HAP-1 (cell line): ENCODE measurements at regions not wholly inside any gene's neighbourhood (a gene's known extent, or its start where the extent isn't known, plus 50 kb on each side); places are given as distances from the start of the nearest gene placed in this dataset.
A peak's percentile ranks its signal among the peaks of the same experiment; 100 is the strongest.

Experiments
- DNase-seq, 2 experiments: peaks; one replicate each; pipeline ENCODE4 v3.0.0-alpha.2; 2016 to 2020; ENCODE audit warnings: low spot score in 2 of 2
- H3K27me3 ChIP-seq: fragments of 250-450 bp; sonication (Bioruptor Pico); 2 replicates; pipeline ENCODE4 v1.5.1; 2020; ENCODE audit warnings: low read depth, mild to moderate bottlenecking, moderate library complexity
- H3K36me3 ChIP-seq: fragments of 250-450 bp; sonication (Bioruptor Pico); replicated peaks from 2 replicates; pipeline ENCODE4 v1.5.1; 2020; ENCODE audit warnings: mild to moderate bottlenecking
- H3K4me1 ChIP-seq: fragments of 250-450 bp; sonication (Bioruptor Pico); 2 replicates; pipeline ENCODE4 v1.5.1; 2020; ENCODE audit warnings: mild to moderate bottlenecking
- H3K4me3 ChIP-seq: fragments of 250-450 bp; sonication (Bioruptor Pico); 2 replicates; pipeline ENCODE4 v1.5.1; 2020; ENCODE audit warnings: mild to moderate bottlenecking, moderate library complexity
- H3K9me3 ChIP-seq: fragments of 250-450 bp; sonication (Bioruptor Pico); 2 replicates; pipeline ENCODE4 v1.5.1; 2020; ENCODE audit warnings: mild to moderate bottlenecking, moderate library complexity
- in situ Hi-C: fragments of 300-500 bp; cut with MboI; formaldehyde crosslinking; loops from 3 replicates; pipeline ENCODE4 v1.14.3; 2020; ENCODE audit warnings: low sequenced_read_pairs, inconsistent platforms, mixed read lengths

DNA sequence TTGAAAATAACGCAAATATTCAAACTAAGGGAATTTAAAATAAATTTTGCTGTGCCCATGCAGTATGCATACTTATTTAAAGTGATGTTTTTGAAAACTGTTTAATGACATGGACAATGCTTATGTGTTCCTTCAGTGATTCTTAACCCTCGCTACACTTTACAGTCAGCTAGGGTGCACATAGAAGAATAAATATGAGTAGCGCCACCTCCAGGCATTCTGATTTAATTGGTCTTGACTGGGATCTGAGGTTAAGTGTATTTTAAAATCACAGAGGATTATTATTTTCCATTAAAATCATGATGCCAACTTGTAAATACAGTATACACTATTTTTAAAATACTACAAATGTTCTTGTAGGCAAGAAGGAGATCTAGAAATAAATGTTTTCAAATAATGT is 373.5 kb upstream of the ADGRL4 start:
- in situ Hi-C loops, result no loop called here
- DNase-seq, result no peak
- H3K36me3 ChIP-seq, result no peaks in the 10 kb centered on the region
- no peak overlapping the region for H3K4me3 ChIP-seq
- no peaks in the 10 kb centered on the region for H3K4me1 ChIP-seq
- no peaks in the 10 kb centered on the region for H3K9me3 ChIP-seq
- no peaks in the 10 kb centered on the region for H3K27me3 ChIP-seq

DNA sequence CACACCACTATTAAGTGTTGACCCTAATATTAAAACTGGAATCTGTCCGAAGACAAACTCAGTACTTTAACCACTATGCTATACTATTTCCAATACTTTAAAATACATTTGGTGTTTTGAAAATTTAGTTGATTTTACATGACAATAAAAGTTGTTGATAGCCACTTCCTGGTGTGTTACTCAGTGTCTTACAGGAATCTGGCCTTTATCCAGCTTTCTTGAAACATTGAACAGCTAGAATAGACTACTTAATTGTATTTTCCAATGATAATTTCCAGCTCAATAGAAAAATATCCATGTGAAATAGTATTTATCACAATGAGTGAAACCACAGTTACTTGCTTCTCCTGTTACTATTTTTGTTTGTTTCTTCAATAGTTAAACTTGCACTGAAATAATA is 369.6 kb upstream of the ADGRL4 start:
- H3K27me3 ChIP-seq, result no peaks in the 10 kb centered on the region
- H3K36me3 ChIP-seq, result no peaks in the 10 kb centered on the region
- in situ Hi-C loops, result no loop called here
- no peak for DNase-seq
- H3K4me1 ChIP-seq, result no peaks in the 10 kb centered on the region
- H3K4me3 ChIP-seq, result no peak overlapping the region
- H3K9me3 ChIP-seq, result no peaks in the 10 kb centered on the region

DNA sequence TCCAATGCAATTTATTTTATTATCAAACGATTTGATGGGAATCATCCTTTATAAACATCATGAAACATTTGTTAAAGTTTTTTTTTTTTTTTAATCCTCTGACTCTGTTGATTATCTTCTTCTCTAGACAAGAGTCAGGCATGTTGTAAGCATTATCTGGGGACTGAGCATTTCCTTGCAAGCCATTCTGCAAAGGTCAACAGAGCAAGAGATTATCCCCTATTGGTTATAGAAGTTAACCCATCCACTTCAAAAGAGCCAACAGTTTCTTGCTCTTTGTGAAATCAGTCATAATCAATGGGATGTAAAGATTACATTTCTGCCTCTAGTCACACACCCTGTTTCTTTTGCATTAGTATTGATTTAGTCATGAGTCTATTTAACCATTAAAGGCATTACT is 368.8 kb upstream of the ADGRL4 start:
- Histone ChIP-seq H3K4me3 (no peak overlapping the region), H3K27me3 (no peaks in the 10 kb centered on the region), H3K36me3 (no peaks in the 10 kb centered on the region), H3K4me1 (no peaks in the 10 kb centered on the region), H3K9me3 (no peaks in the 10 kb centered on the region)
- in situ Hi-C loops, result no loop called here
- no peak for DNase-seq

GRCh38 chr1:79374397-79374796 is 367.9 kb upstream of the ADGRL4 start:
- in situ Hi-C loops, result no loop called here
- no peak overlapping the region for H3K4me3 ChIP-seq
- no peak for DNase-seq

GRCh38 chr1:79373481-79374125 is 367.1 kb upstream of the ADGRL4 start:
- in situ Hi-C loops, result no loop called here

More at GRCh38 chr1:79374397-79374796, 367.9 kb upstream of the ADGRL4 start:
- H3K4me1 ChIP-seq, result no peaks in the 10 kb centered on the region
- H3K27me3 ChIP-seq, result no peaks in the 10 kb centered on the region
- no peaks in the 10 kb centered on the region for H3K36me3 ChIP-seq
- H3K9me3 ChIP-seq, result no peaks in the 10 kb centered on the region

GRCh38 chr1:79371802-79372201 is 365.3 kb upstream of the ADGRL4 start:
- in situ Hi-C loops, result no loop called here
- H3K4me1 ChIP-seq, result no peaks in the 10 kb centered on the region
- H3K9me3 ChIP-seq, result no peaks in the 10 kb centered on the region
- no peaks in the 10 kb centered on the region for H3K27me3 ChIP-seq
- no peak overlapping the region for H3K4me3 ChIP-seq
- no peak for DNase-seq
- H3K36me3 ChIP-seq, result no peaks in the 10 kb centered on the region

More at GRCh38 chr1:79373481-79374125, 367.1 kb upstream of the ADGRL4 start:
- DNase-seq, result no peak
- Histone ChIP-seq H3K4me3 (no peak overlapping the region), H3K36me3 (no peaks in the 10 kb centered on the region), H3K9me3 (no peaks in the 10 kb centered on the region), H3K27me3 (no peaks in the 10 kb centered on the region), H3K4me1 (no peaks in the 10 kb centered on the region)

DNA sequence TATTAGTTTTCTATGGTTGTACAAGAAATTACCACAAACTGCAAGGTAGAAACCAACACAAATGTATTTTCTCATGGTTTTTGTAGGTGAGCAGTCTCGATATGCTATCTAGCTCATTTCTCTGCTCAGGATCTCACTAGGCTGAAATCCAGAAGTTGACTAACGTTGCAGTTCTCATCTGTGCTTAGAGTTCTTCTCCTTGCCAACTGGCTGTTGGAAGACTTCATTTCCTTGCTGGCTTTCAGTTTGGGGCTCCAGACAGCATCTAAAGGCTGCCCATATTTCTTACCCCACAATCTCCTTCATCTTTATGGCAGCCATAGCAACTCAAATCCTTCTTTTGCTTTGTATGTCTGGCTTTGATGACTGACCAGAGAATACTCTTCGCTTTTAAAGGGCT is 362.6 kb upstream of the ADGRL4 start:
- no peaks in the 10 kb centered on the region for H3K9me3 ChIP-seq
- in situ Hi-C loops, result no loop called here
- H3K36me3 ChIP-seq, result no peaks in the 10 kb centered on the region
- H3K27me3 ChIP-seq, result no peaks in the 10 kb centered on the region
- H3K4me3 ChIP-seq, result no peak overlapping the region
- no peaks in the 10 kb centered on the region for H3K4me1 ChIP-seq
- DNase-seq, result no peak

GRCh38 chr1:79364896-79365295 is 358.4 kb upstream of the ADGRL4 start:
- Histone ChIP-seq H3K4me1 (no peaks in the 10 kb centered on the region), H3K27me3 (no peaks in the 10 kb centered on the region), H3K36me3 (no peaks in the 10 kb centered on the region), H3K9me3 (no peaks in the 10 kb centered on the region), H3K4me3 (no peak overlapping the region)
- in situ Hi-C loops, result no loop called here
- no peak for DNase-seq

DNA sequence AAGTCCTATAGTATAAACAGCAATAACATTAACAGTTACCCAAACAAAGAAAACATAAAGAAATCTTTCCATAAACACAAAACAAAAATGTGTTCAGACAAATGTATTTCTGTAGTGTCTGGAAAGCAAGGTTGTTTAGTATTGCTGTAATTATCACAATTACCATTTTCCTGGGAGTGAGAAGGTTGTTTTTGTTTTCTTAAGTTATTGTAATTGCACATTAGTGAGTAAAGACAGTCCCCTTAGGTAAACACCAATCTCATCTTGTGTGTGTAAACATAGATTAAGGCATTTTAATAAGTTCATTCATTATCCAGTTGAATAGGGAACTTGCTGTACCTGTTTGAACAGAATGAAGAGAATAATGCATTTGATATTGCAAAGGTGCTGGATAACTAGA is 356.9 kb upstream of the ADGRL4 start:
- H3K4me3 ChIP-seq, result no peak overlapping the region
- H3K27me3 ChIP-seq, result no peaks in the 10 kb centered on the region
- H3K36me3 ChIP-seq, result no peaks in the 10 kb centered on the region
- no peaks in the 10 kb centered on the region for H3K9me3 ChIP-seq
- DNase-seq, result no peak
- H3K4me1 ChIP-seq, result no peaks in the 10 kb centered on the region
- in situ Hi-C loops, result no loop called here

DNA sequence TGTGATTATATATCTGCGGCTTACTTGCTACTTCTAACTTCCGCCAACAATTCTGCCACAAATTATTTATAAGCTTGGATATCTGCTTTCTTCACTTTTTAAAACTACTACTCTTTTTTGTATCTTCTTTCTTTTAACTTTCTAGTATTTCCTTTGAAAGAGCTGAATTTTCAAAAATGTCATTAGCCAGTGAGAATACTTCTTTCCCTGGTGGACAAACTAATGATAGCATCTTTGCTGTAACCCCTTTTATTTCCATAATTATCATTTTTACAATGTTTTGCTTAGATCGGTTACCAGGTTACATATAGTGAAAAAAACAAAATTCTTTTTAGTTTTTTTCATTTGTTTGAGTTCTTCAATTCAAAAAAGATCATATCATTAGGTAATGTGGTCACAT is 355.9 kb upstream of the ADGRL4 start:
- Histone ChIP-seq H3K4me3 (no peak overlapping the region), H3K9me3 (no peaks in the 10 kb centered on the region), H3K4me1 (no peaks in the 10 kb centered on the region), H3K36me3 (no peaks in the 10 kb centered on the region), H3K27me3 (0 out of 2 replicates have a peak, but pooled peaks cover under 1% of the 10 kb centered on the region)
- in situ Hi-C loops, result no loop called here
- no peak for DNase-seq

DNA sequence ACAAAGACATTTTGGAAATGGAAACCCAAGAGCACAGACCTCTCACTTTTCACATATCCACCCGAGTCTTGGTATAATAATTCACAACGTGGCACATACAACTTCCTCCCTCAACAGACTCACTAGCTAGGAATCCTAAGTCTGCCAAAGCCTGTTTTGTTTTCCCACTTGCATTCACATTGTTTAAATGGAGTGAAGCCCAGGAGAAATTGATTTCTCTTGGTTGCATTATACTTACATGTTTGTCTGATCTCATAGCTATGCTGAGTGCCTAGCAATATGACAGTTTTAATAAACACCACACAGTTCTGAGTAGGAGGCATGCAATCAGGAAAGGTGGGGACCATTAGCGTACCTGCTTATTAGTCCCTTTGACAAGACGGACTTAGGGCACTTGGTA is 348.6 kb upstream of the ADGRL4 start:
- DNase-seq, result no peak
- no peak overlapping the region for H3K4me3 ChIP-seq
- in situ Hi-C loops, result no loop called here
- H3K27me3 ChIP-seq, result peaks cover 3% of the 10 kb centered on the region; the same call in 1 of the 2 replicates
- no peaks in the 10 kb centered on the region for H3K4me1 ChIP-seq
- no peaks in the 10 kb centered on the region for H3K36me3 ChIP-seq
- no peaks in the 10 kb centered on the region for H3K9me3 ChIP-seq

DNA sequence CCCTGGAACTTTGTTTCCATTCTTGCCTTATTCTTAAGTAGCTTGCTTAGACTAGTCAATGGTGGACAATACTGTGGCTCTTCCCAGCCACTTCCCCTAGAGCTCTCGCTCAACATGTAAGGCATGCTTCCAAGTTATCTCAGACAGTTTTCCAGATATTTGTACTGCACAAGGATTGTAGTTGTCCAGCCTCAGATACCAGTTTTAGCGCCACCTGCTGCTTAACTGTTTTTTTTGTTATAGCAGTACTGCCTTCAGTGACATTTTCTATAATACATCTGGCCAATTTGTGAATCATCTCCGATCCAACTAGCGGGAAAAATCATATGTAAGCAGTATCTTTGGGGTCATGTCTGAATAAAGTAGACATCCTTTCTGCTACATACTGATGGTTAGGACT is 346.7 kb upstream of the ADGRL4 start:
- Histone ChIP-seq H3K36me3 (no peaks in the 10 kb centered on the region), H3K27me3 (peaks cover 3% of the 10 kb centered on the region; the same call in 1 of the 2 replicates), H3K9me3 (no peaks in the 10 kb centered on the region), H3K4me1 (no peaks in the 10 kb centered on the region), H3K4me3 (no peak overlapping the region)
- DNase-seq, result peak; percentile 56 to 59
- in situ Hi-C loops, result no loop called here

DNA sequence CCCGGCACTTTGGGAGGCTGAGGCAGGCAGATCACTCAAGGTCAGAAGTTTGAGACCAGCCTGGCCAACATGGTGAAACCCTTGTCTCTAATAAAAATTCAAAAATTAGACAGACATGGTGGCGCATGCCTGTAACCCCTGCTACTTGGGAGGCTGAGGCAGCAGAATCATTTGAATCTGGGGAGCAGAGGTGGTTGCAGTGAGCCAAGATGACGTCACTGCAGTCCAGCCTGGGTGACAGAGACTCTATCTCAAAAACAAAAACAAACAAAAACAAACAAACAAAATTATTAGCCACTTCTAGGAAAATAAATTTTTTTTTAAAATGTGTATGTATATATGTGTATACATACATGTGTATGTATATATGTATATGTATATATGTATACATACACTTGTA is 320.3 kb upstream of the ADGRL4 start:
- H3K9me3 ChIP-seq, result no peaks in the 10 kb centered on the region
- no peak for DNase-seq
- no peaks in the 10 kb centered on the region for H3K4me1 ChIP-seq
- H3K4me3 ChIP-seq, result no peak overlapping the region
- no peaks in the 10 kb centered on the region for H3K36me3 ChIP-seq
- in situ Hi-C loops, result no loop called here
- H3K27me3 ChIP-seq, result no peaks in the 10 kb centered on the region

DNA sequence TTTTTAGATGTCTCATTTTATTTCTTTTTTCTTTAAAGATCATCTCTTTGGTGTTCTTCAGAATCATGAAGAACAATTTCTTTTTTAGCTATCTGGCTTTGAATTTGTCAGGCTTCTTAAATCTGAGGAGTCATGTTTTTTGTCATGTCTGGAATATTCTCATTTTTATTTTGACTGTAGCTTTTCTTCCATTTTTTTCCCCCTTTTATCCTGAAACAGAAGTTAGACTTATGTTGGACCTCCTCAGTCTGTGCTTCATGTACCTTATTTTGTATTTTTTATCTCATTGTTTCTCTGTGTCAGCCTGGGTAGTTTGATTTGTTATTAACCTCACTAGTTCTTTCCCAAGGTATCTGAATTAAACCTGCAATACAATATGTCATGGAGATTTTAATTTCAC is 319.2 kb upstream of the ADGRL4 start:
- Histone ChIP-seq H3K9me3 (no peaks in the 10 kb centered on the region), H3K4me1 (no peaks in the 10 kb centered on the region), H3K27me3 (no peaks in the 10 kb centered on the region), H3K36me3 (no peaks in the 10 kb centered on the region), H3K4me3 (no peak overlapping the region)
- in situ Hi-C loops, result no loop called here
- no peak for DNase-seq

DNA sequence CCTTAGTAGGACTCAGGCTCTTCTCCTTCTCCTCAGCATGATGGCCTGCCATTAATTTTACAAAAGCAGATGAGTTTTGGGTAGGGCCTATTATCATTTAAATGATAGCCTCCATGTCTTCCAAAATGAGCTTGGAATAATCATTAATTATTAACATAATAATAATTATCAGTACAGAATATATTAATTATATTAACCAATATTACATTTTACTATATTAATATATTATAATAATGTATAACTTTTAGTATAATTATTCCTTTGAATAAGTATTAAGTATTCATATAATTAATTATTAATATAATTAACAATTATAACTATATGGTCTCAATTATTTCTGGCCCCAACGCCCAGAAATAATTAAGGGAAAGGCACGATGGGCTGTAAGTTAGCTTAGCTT is 318.6 kb upstream of the ADGRL4 start:
- in situ Hi-C loops, result no loop called here

More for the DNA sequence above, 318.6 kb upstream of the ADGRL4 start:
- Histone ChIP-seq H3K4me3 (no peak overlapping the region), H3K36me3 (no peaks in the 10 kb centered on the region), H3K27me3 (no peaks in the 10 kb centered on the region), H3K4me1 (no peaks in the 10 kb centered on the region), H3K9me3 (no peaks in the 10 kb centered on the region)
- DNase-seq, result no peak
